Liver (tissue), 8 donors: ENCODE measurements at regions not wholly inside any gene's neighbourhood (a gene's known extent, or its start where the extent isn't known, plus 50 kb on each side); places are given as distances from the start of the nearest gene placed in this dataset.

Source experiments
- DNase-seq: peaks from one replicate; pipeline ENCODE4 v3.0.0-alpha.2; 2017; ENCODE audit warnings: low spot score
- H3K27ac ChIP-seq, 2 donors: one replicate each; pipeline ENCODE4 v1.7.0; 2013; ENCODE audit warnings: inconsistent platforms in 2 of 2, low read length in 2 of 2, control low read depth in 1 of 2, low read depth in 1 of 2, mild to moderate bottlenecking in 1 of 2
- H3K27me3 ChIP-seq, 4 donors: one replicate each; pipeline versions ENCODE4 v1.6.1 to v1.7.0; 2013; ENCODE audit warnings: low read length in 3 of 4, inconsistent platforms in 1 of 4, mild to moderate bottlenecking in 1 of 4, moderate library complexity in 1 of 4; ENCODE audit not compliant: control insufficient read depth in 4 of 4, insufficient read depth in 4 of 4
- H3K36me3 ChIP-seq, 4 donors: one replicate each; pipeline versions ENCODE4 v1.6.1 to v1.7.0; 2013; ENCODE audit warnings: low read length in 3 of 4, mild to moderate bottlenecking in 3 of 4, low read depth in 1 of 4, moderate library complexity in 1 of 4; ENCODE audit not compliant: control insufficient read depth in 4 of 4, insufficient read depth in 3 of 4
- H3K4me1 ChIP-seq, 4 donors: one replicate each; pipeline versions ENCODE4 v1.6.1 to v1.7.0; 2013; ENCODE audit warnings: low read length in 3 of 4, mild to moderate bottlenecking in 3 of 4, moderate library complexity in 1 of 4; ENCODE audit not compliant: control insufficient read depth in 4 of 4, insufficient read depth in 4 of 4
- H3K4me3 ChIP-seq, 3 donors: one replicate each; pipeline versions ENCODE4 v1.6.1 to v1.7.0; 2013; ENCODE audit warnings: low read length in 3 of 3, control low read depth in 1 of 3, low read depth in 1 of 3, mild to moderate bottlenecking in 1 of 3
- H3K9ac ChIP-seq, 2 donors: one replicate each; pipeline ENCODE4 v1.7.0; 2013; ENCODE audit warnings: low read length in 2 of 2, mild to moderate bottlenecking in 2 of 2, moderate library complexity in 2 of 2, control low read depth in 1 of 2, low read depth in 1 of 2
- H3K9me3 ChIP-seq, 4 donors: one replicate each; pipeline versions ENCODE4 v1.6.1 to v1.7.0; 2013; ENCODE audit warnings: low read length in 3 of 4; ENCODE audit not compliant: control insufficient read depth in 4 of 4
- EGR1 ChIP-seq, 2 donors: IDR thresholded peaks; 2 replicates each; pipeline ENCODE4 v1.6.1; 2016 to 2018; ENCODE audit warnings: antibody characterized with exemption in 2 of 2, low read depth in 2 of 2
- HNF4A ChIP-seq, 2 donors: conservative IDR thresholded peaks; 2 replicates each; pipeline ENCODE4 v1.6.1; 2016; ENCODE audit warnings: antibody characterized with exemption in 2 of 2, mild to moderate bottlenecking in 2 of 2
- HNF4G ChIP-seq: IDR thresholded peaks from 2 replicates; pipeline ENCODE4 v1.6.1; 2016; ENCODE audit warnings: antibody characterized with exemption
- NR2F2 ChIP-seq: IDR thresholded peaks from 2 replicates; pipeline ENCODE4 v1.6.1; 2016; ENCODE audit warnings: antibody characterized with exemption
- RAD21 ChIP-seq, 2 donors: IDR thresholded peaks; 2 replicates each; pipeline ENCODE4 v1.6.1; 2016; ENCODE audit warnings: antibody characterized with exemption in 2 of 2, mild to moderate bottlenecking in 2 of 2
- RXRA ChIP-seq, 2 donors: IDR thresholded peaks; 2 replicates each; pipeline ENCODE4 v1.6.1; 2017 to 2018; ENCODE audit warnings: antibody characterized with exemption in 2 of 2, mild to moderate bottlenecking in 1 of 2
- SP1 ChIP-seq: IDR thresholded peaks from 2 replicates; pipeline ENCODE4 v1.6.1; 2018; ENCODE audit warnings: antibody characterized with exemption, mild to moderate bottlenecking
- YY1 ChIP-seq: IDR thresholded peaks from 2 replicates; pipeline ENCODE4 v1.6.1; 2016; ENCODE audit warnings: antibody characterized with exemption, mild to moderate bottlenecking
- WGBS: extraction: QIAGEN DNeasy Blood & Tissue Kit; methylation state at CpG from one replicate; pipeline ENCODE4 v1.1.7; 2013; 5-methylcytosine and 5-hydroxymethylcytosine counted together
- TF ChIP-seq, protein P1 (sequence below): IDR thresholded peaks from 2 replicates; pipeline ENCODE4 v1.6.1; 2016; ENCODE audit warnings: antibody characterized with exemption, mild to moderate bottlenecking
- TF ChIP-seq, protein P2 (sequence below): IDR thresholded peaks from 2 replicates; pipeline ENCODE4 v1.6.1; 2016; ENCODE audit warnings: antibody characterized with exemption
- TF ChIP-seq, protein P3 (sequence below): fragments of 150-350 bp; IDR thresholded peaks from 2 replicates; pipeline ENCODE4 v1.5.1; 2017; ENCODE audit warnings: improper control_type of control experiment, low read depth, low read length; ENCODE audit not compliant: missing input control
- TF ChIP-seq, protein P4 (sequence below): IDR thresholded peaks from 2 replicates; pipeline ENCODE4 v1.6.1; 2016; ENCODE audit warnings: antibody characterized with exemption
- donor health status: healthy.
- donor health status: healthy.
- donor health status: healthy.
- donor health status: healthy.
- donor health status: healthy.

DNA sequence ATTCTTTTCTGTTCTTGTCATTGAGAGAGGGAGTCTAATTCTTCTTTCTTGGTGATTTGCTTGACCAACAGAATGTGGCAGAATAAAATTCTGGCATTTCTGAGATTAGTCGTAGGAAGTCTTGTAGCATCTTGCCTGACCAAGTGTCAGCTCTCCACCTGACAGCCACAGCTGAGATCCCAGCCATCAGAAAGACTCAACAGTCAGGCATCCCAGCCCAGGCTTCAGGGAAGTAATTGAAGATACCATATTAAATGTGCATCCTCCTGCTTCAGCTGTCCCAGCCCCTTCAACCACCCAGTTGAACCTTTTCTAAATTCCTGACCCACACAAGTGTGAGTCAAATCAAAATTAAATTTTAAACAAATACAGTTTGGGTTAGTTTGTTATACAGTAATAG is 208.3 kb downstream of the PIK3C3 start (continued):
- TF ChIP-seq NR2F2 = no peak

GRCh38 chr18:42164556-42164955 is 209.5 kb downstream of the PIK3C3 start:
- no peak overlapping the region for H3K27ac ChIP-seq
- H3K4me1 ChIP-seq = peaks cover 0 to 8% (median 0%) of the 10 kb centered on the region in 4 donors
- H3K36me3 ChIP-seq = no peaks in the 10 kb centered on the region
- TF ChIP-seq, protein P1, sequence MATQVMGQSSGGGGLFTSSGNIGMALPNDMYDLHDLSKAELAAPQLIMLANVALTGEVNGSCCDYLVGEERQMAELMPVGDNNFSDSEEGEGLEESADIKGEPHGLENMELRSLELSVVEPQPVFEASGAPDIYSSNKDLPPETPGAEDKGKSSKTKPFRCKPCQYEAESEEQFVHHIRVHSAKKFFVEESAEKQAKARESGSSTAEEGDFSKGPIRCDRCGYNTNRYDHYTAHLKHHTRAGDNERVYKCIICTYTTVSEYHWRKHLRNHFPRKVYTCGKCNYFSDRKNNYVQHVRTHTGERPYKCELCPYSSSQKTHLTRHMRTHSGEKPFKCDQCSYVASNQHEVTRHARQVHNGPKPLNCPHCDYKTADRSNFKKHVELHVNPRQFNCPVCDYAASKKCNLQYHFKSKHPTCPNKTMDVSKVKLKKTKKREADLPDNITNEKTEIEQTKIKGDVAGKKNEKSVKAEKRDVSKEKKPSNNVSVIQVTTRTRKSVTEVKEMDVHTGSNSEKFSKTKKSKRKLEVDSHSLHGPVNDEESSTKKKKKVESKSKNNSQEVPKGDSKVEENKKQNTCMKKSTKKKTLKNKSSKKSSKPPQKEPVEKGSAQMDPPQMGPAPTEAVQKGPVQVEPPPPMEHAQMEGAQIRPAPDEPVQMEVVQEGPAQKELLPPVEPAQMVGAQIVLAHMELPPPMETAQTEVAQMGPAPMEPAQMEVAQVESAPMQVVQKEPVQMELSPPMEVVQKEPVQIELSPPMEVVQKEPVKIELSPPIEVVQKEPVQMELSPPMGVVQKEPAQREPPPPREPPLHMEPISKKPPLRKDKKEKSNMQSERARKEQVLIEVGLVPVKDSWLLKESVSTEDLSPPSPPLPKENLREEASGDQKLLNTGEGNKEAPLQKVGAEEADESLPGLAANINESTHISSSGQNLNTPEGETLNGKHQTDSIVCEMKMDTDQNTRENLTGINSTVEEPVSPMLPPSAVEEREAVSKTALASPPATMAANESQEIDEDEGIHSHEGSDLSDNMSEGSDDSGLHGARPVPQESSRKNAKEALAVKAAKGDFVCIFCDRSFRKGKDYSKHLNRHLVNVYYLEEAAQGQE = no peak
- TF ChIP-seq, protein P2, sequence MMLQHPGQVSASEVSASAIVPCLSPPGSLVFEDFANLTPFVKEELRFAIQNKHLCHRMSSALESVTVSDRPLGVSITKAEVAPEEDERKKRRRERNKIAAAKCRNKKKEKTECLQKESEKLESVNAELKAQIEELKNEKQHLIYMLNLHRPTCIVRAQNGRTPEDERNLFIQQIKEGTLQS = no peak
- TF ChIP-seq SP1 (no peak), HNF4A (conservative IDR thresholded peaks at IDR 0.05) (no peak), NR2F2 (no peak), HNF4G (no peak), EGR1 (IDR thresholded peaks at IDR 0.05; ENCODE audit: low read depth in 2 of 2) (no peak), RAD21 (IDR thresholded peaks at IDR 0.05) (no peak), YY1 (no peak), RXRA (IDR thresholded peaks at IDR 0.05) (no peak)
- TF ChIP-seq, protein P3, sequence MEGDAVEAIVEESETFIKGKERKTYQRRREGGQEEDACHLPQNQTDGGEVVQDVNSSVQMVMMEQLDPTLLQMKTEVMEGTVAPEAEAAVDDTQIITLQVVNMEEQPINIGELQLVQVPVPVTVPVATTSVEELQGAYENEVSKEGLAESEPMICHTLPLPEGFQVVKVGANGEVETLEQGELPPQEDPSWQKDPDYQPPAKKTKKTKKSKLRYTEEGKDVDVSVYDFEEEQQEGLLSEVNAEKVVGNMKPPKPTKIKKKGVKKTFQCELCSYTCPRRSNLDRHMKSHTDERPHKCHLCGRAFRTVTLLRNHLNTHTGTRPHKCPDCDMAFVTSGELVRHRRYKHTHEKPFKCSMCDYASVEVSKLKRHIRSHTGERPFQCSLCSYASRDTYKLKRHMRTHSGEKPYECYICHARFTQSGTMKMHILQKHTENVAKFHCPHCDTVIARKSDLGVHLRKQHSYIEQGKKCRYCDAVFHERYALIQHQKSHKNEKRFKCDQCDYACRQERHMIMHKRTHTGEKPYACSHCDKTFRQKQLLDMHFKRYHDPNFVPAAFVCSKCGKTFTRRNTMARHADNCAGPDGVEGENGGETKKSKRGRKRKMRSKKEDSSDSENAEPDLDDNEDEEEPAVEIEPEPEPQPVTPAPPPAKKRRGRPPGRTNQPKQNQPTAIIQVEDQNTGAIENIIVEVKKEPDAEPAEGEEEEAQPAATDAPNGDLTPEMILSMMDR = no peak
- TF ChIP-seq, protein P4, sequence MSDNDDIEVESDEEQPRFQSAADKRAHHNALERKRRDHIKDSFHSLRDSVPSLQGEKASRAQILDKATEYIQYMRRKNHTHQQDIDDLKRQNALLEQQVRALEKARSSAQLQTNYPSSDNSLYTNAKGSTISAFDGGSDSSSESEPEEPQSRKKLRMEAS = no peak
- no peak for DNase-seq
- H3K9ac ChIP-seq = no peak overlapping the region
- no peak overlapping the region for H3K4me3 ChIP-seq
- WGBS = 86% methylated on average over 1 of the region's 1 CpG
- no peaks in the 10 kb centered on the region for H3K9me3 ChIP-seq
- no peaks in the 10 kb centered on the region for H3K27me3 ChIP-seq

- Histone ChIP-seq H3K27me3 (no peaks in the 10 kb centered on the region), H3K4me3 (no peak overlapping the region), H3K27ac (no peak overlapping the region), H3K9ac (no peak overlapping the region), H3K36me3 (no peaks in the 10 kb centered on the region), H3K9me3 (no peaks in the 10 kb centered on the region), H3K4me1 (peaks cover 0 to 7% (median 0%) of the 10 kb centered on the region in 4 donors)
- WGBS = 23% methylated on average over 1 of the region's 1 CpG
- no peak for DNase-seq
- TF ChIP-seq, protein P3 = no peak
- TF ChIP-seq, protein P1 = no peak
- TF ChIP-seq EGR1 (IDR thresholded peaks at IDR 0.05; ENCODE audit: low read depth in 2 of 2) (no peak), RAD21 (IDR thresholded peaks at IDR 0.05) (no peak), YY1 (no peak)
Observed at GRCh38 chr18:42165922-42166513, 211.0 kb downstream of the PIK3C3 start.
